DMS153 treated with DMSO at 0.1 percent for 48 hours (cell line): ENCODE measurements at regions not wholly inside any gene's neighbourhood (a gene's known extent, or its start where the extent isn't known, plus 50 kb on each side); places are given as distances from the start of the nearest gene placed in this dataset.
"Not testable (repeated sequence)": the region's sequence is repeated elsewhere in the genome, so short reads cannot be mapped to it uniquely, and the experiment has no call there.

Source experiments
- DNase-seq: peaks from one replicate; lab custom pipeline; 2025; ENCODE audit not compliant: unreplicated experiment; lab: John Stamatoyannopoulos, UW

GRCh38 chr4:116055857-116056827 lies 942.7 kb upstream of the NDST4 start:
- no peak for DNase-seq

- DNase-seq: no peak
Observed at GRCh38 chr4:116027311-116027710, 913.9 kb upstream of the NDST4 start.

- DNase-seq: no peak
Observed at GRCh38 chr4:116024954-116025708, 911.7 kb upstream of the NDST4 start.

- no peak for DNase-seq
Observed at GRCh38 chr4:116023049-116023448, 909.6 kb upstream of the NDST4 start.

GRCh38 chr4:116020141-116020722 lies 906.8 kb upstream of the NDST4 start:
- no peak for DNase-seq

- DNase-seq: no peak
Observed at GRCh38 chr4:116018831-116019230, 905.4 kb upstream of the NDST4 start.

GRCh38 chr4:116016201-116016600 lies 902.8 kb upstream of the NDST4 start:
- DNase-seq: no peak

GRCh38 chr4:116015549-116015948 lies 902.1 kb upstream of the NDST4 start:
- DNase-seq: no peak

GRCh38 chr4:116015062-116015461 lies 901.6 kb upstream of the NDST4 start:
- no peak for DNase-seq

GRCh38 chr4:116010923-116011322 lies 897.5 kb upstream of the NDST4 start:
- DNase-seq: no peak

GRCh38 chr4:116005806-116006088 lies 892.3 kb upstream of the NDST4 start:
- no peak for DNase-seq

- DNase-seq: no peak
Observed at GRCh38 chr4:116005037-116005805, 891.8 kb upstream of the NDST4 start.

- no peak for DNase-seq
Observed at GRCh38 chr4:116001291-116001690, 887.9 kb upstream of the NDST4 start.

- no peak for DNase-seq
Observed at GRCh38 chr4:115986573-115986972, 873.2 kb upstream of the NDST4 start.

GRCh38 chr4:115975421-115976001 lies 862.1 kb upstream of the NDST4 start:
- DNase-seq: not testable (repeated sequence)

GRCh38 chr4:115973768-115974167 lies 860.3 kb upstream of the NDST4 start:
- DNase-seq: no peak

- no peak for DNase-seq
Observed at GRCh38 chr4:115972967-115973366, 859.5 kb upstream of the NDST4 start.

GRCh38 chr4:115970859-115971258 lies 857.4 kb upstream of the NDST4 start:
- DNase-seq: no peak

- no peak for DNase-seq
Observed at GRCh38 chr4:115969756-115970155, 856.3 kb upstream of the NDST4 start.

- DNase-seq: no peak
Observed at GRCh38 chr4:115965588-115965987, 852.2 kb upstream of the NDST4 start.
